IgD-negative memory B cell (primary cell): ENCODE measurements at regions not wholly inside any gene's neighbourhood (a gene's known extent, or its start where the extent isn't known, plus 50 kb on each side); places are given as distances from the start of the nearest gene placed in this dataset.
A peak's percentile ranks its signal among the peaks of the same experiment; 100 is the strongest.

Experiments
- H3K27ac Mint-ChIP-seq, 3 donors: one replicate each; pipeline ENCODE4 v1.8.0; 2020 to 2022; ENCODE audit warnings: mild to moderate bottlenecking in 3 of 3, mixed read lengths in 3 of 3, moderate library complexity in 1 of 3
- H3K27me3 Mint-ChIP-seq: one replicate; pipeline ENCODE4 v1.8.0; 2021; ENCODE audit warnings: mixed read lengths
- H3K36me3 Mint-ChIP-seq: one replicate; pipeline ENCODE4 v1.8.0; 2020; ENCODE audit warnings: mild to moderate bottlenecking, mixed read lengths
- H3K4me1 Mint-ChIP-seq, 3 donors: one replicate each; pipeline ENCODE4 v1.8.0; 2020 to 2022; ENCODE audit warnings: mixed read lengths in 3 of 3, mild to moderate bottlenecking in 1 of 3
- H3K4me3 Mint-ChIP-seq, 4 donors: one replicate each; pipeline ENCODE4 v1.8.0; 2020 to 2022; ENCODE audit warnings: mild to moderate bottlenecking in 4 of 4, mixed read lengths in 4 of 4, moderate library complexity in 3 of 4
- H3K9me3 Mint-ChIP-seq, 3 donors: one replicate each; pipeline ENCODE4 v1.8.0; 2020 to 2021; ENCODE audit warnings: mixed read lengths in 3 of 3, mild to moderate bottlenecking in 1 of 3

DNA sequence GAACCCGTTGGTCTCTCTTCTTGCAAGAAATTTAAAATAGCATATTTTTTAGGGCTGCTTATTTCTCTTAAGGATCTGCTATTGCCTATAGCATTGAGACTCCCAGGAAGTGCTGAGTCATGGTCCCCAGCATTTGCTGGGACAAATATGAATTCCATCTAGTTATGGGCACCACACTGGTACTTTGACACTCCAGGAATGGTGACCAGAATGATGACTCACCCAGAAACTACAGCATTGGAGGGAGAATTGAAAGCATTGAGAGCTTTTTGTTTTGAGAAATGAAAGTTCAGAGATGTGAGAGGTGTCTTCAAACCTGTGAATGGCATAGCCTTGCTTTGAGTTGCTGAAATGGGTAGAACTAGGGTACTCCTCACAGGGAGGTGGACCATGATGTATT lies 699.7 kb downstream of the DHX35 start:
- H3K4me3 Mint-ChIP-seq = no peak overlapping the region
- H3K27ac Mint-ChIP-seq = no peak overlapping the region
- H3K9me3 Mint-ChIP-seq = no peaks in the 10 kb centered on the region
- peaks cover 8% of the 10 kb centered on the region for H3K27me3 Mint-ChIP-seq
- H3K4me1 Mint-ChIP-seq = peaks cover 1 to 8% (median 5%) of the 10 kb centered on the region in 3 donors
- no peaks in the 10 kb centered on the region for H3K36me3 Mint-ChIP-seq

DNA sequence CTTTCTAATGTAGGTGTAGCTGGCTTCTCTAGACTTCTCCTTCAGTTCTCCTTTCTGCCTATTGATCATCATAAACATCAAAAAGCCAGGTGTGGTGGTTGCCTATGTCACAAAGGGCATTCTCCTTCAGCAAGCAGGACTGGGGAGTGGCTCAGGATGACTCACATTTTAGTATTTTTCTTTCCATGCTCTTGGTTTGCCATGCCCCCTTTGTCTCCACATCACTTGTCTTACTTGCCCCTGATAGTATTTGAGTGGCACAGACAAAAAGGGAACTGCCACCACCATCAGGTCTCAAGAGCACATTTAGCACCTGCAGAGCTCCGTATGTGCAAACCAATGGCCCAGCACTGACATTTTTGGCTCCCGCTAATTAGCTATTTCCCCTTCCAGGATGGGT lies 698.8 kb downstream of the DHX35 start:
- peaks cover 3 to 6% (median 5%) of the 10 kb centered on the region in 3 donors for H3K4me1 Mint-ChIP-seq
- H3K9me3 Mint-ChIP-seq = no peaks in the 10 kb centered on the region
- peak overlapping the region in 1 of 3 donors; percentile 36 for H3K27ac Mint-ChIP-seq
- H3K36me3 Mint-ChIP-seq = no peaks in the 10 kb centered on the region
- H3K27me3 Mint-ChIP-seq = peaks cover 2% of the 10 kb centered on the region
- H3K4me3 Mint-ChIP-seq = no peak overlapping the region

GRCh38 chr20:39660226-39660625 lies 698.1 kb downstream of the DHX35 start:
- Mint-ChIP-seq H3K27me3 (peaks cover 4% of the 10 kb centered on the region), H3K4me1 (peaks cover 3 to 6% (median 5%) of the 10 kb centered on the region in 3 donors), H3K9me3 (no peaks in the 10 kb centered on the region), H3K4me3 (no peak overlapping the region), H3K27ac (no peak overlapping the region), H3K36me3 (no peaks in the 10 kb centered on the region)

DNA sequence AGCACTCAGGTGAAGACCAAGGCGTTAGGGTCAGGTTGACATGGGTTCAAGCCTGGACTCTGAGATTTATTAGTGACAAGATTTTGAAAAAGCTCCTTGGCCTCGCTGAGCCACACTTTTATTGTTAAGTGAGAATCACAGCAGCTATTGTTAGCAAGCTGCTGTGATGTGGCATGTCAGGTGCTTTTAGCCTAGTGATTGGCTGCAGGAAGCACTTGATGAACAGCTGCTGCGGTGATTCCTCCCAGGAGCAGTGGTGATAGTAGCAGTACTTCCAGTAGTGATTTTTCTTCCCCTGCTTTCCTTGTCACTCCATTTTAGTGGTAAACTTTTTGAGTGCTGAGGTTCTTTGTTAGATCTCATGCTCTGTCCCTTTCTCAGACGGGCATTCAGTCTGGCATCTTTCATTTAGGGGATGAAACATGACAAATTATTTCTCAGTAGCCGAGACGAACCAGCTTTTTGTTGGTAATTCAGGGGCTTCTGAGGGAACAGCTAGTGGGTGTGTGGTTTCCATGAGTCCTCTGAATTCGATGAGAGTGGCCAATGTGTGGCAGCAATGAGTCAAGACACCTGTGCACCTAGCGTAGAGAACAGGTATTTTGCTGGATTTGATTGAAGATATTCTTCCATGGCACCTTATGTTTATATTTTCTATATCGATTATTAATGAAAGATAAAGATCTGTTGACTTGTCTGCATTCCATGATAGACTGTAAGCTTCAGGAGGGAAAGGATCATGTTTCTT lies 696.7 kb downstream of the DHX35 start:
- Mint-ChIP-seq H3K27ac (no peak overlapping the region), H3K27me3 (peaks cover 4% of the 10 kb centered on the region), H3K36me3 (no peaks in the 10 kb centered on the region), H3K4me3 (no peak overlapping the region), H3K9me3 (no peaks in the 10 kb centered on the region), H3K4me1 (peaks cover 3 to 6% (median 5%) of the 10 kb centered on the region in 3 donors)

- Mint-ChIP-seq H3K9me3 (no peaks in the 10 kb centered on the region), H3K4me3 (no peak overlapping the region), H3K27me3 (peaks cover 11% of the 10 kb centered on the region), H3K4me1 (peaks cover 0 to 2% (median 0%) of the 10 kb centered on the region in 3 donors), H3K36me3 (no peaks in the 10 kb centered on the region), H3K27ac (no peak overlapping the region)
Observed at GRCh38 chr20:39654171-39654570, 692.0 kb downstream of the DHX35 start.

DNA sequence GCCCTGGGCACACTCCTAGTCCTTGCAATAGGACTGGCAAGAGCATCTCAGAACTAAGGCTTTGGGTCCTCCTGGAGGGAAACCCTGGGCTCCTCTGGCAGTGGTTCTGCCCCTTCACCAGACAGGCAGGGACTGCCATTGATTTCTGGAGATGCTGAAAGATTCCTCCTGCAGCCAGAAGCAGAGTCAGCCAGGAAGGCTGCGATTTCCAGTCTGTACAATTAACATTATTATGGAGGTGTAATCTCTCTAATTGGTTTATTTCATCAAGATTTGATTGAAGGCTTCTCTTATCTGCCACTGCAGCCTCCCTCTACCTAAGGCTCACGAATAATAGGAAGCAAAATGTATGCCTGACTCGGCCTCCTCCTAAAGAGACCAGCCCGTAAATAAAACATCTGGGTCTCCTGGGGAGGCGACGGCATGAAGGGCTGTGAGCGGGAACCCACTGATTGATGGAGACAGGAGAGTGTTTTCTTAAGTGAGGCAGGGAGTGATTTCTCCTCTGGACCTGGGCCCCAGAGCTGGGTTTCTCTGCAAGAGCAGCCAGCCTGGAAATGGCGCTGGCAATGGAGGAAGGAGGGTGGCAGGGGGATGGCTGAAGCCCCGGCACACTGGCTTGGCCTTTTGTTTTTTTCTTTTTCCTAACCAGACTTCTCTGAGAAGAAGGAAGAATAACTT lies 689.6 kb downstream of the DHX35 start:
- Mint-ChIP-seq H3K36me3 (no peaks in the 10 kb centered on the region), H3K4me1 (peaks cover 0 to 2% (median 0%) of the 10 kb centered on the region in 3 donors), H3K27me3 (peaks cover 11% of the 10 kb centered on the region), H3K4me3 (no peak overlapping the region), H3K9me3 (no peaks in the 10 kb centered on the region), H3K27ac (no peak overlapping the region)

DNA sequence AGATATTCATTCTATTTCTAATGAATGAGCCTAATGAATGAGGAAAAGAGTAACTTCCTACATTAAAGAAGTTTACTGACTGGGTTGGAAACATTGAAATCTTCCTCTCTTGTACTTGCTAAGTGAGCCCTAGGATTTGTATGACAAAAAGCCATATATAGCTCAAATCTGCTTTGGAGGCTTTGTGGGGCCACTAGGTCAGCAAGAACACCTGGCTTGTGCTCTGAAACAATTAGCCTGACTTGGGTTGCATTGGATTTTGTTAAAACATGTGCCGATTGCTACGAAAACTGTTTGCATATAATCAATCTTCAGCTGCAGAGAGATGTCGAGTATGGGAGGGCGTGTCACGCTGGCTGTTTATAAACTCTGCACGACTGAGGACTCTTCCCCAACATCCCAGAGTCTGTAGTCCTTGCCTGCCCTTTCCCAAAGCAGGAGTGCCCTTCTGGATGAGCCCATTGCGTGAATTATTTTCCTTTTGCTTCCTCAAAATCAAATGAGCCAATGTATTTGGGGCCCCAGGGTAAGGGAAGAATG lies 684.8 kb downstream of the DHX35 start:
- H3K9me3 Mint-ChIP-seq = no peaks in the 10 kb centered on the region
- no peaks in the 10 kb centered on the region for H3K4me1 Mint-ChIP-seq
- no peaks in the 10 kb centered on the region for H3K36me3 Mint-ChIP-seq
- H3K27me3 Mint-ChIP-seq = peaks cover 10% of the 10 kb centered on the region
- H3K27ac Mint-ChIP-seq = no peak overlapping the region
- no peak overlapping the region for H3K4me3 Mint-ChIP-seq

DNA sequence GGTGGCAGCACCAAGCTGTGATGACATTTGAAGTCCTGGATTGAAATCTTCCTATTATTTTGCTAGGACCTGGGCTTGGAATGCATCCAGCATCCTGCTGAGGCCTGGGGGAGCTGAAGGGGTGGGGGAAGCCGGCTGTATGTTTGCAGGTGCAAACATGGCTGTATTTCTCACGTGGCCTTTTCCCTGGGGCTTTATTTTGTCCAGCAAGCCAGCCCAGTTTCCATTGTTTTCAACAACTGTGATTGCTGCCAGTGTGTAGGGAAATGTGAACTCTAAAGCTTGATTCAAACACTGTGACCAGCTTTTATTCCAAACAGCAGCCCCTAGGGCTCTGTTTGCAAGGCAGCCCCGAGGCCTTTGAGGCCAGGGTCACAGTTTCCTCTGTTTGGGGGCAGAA lies 683.0 kb downstream of the DHX35 start:
- Mint-ChIP-seq H3K36me3 (no peaks in the 10 kb centered on the region), H3K9me3 (no peaks in the 10 kb centered on the region), H3K4me3 (no peak overlapping the region), H3K27ac (no peak overlapping the region), H3K4me1 (no peaks in the 10 kb centered on the region), H3K27me3 (peaks cover 7% of the 10 kb centered on the region)

DNA sequence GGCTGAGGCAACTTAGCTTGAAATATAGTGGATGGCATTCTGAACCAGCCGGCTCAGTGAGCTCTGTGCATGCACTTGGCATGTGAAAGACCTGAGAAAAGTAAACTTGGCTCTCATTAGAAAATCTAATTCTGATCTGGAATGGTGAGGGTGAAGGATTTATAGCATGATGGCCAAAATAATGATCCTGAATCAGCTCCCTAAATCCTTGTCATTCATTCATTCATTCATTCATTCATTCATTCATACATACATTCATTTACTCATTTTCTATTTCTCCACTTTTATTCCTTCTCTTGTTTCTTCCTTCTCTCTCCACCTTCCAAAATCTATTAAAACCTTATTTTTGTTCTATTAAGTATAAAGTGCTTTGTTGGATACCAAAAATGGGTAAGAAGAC lies 681.1 kb downstream of the DHX35 start:
- no peaks in the 10 kb centered on the region for H3K36me3 Mint-ChIP-seq
- H3K27ac Mint-ChIP-seq = no peak overlapping the region
- H3K4me3 Mint-ChIP-seq = no peak overlapping the region
- H3K27me3 Mint-ChIP-seq = peaks cover 4% of the 10 kb centered on the region
- H3K9me3 Mint-ChIP-seq = no peaks in the 10 kb centered on the region
- no peaks in the 10 kb centered on the region for H3K4me1 Mint-ChIP-seq

GRCh38 chr20:39641423-39641822 lies 679.3 kb downstream of the DHX35 start:
- no peaks in the 10 kb centered on the region for H3K9me3 Mint-ChIP-seq
- no peak overlapping the region for H3K27ac Mint-ChIP-seq
- H3K4me3 Mint-ChIP-seq = no peak overlapping the region
- H3K27me3 Mint-ChIP-seq = peaks cover 4% of the 10 kb centered on the region
- H3K4me1 Mint-ChIP-seq = no peaks in the 10 kb centered on the region
- H3K36me3 Mint-ChIP-seq = no peaks in the 10 kb centered on the region

- Mint-ChIP-seq H3K4me1 (no peaks in the 10 kb centered on the region), H3K36me3 (no peaks in the 10 kb centered on the region), H3K4me3 (no peak overlapping the region), H3K27me3 (peaks cover 4% of the 10 kb centered on the region), H3K27ac (no peak overlapping the region), H3K9me3 (no peaks in the 10 kb centered on the region)
Observed at GRCh38 chr20:39640147-39640546, 678.0 kb downstream of the DHX35 start.

DNA sequence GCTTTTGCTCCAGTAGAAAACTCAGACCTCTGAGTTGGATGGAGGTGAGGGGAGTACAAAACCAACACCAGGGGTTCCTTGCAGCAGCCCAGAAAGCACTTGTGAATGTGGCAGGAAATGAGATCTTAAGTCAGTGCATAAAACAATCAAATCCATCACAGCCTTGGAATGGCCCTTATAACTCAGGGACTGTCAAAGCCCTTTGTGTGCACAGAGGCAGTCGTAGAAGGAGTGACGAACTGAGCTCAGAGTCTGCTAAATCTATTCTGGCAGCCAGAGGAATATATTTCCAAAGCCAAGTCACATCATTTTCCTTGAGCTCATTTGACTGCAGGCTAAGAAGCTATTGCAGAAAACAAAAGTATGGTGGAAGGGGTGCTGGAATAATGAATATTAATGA lies 676.6 kb downstream of the DHX35 start:
- Mint-ChIP-seq H3K27ac (no peak overlapping the region), H3K4me3 (no peak overlapping the region), H3K4me1 (no peaks in the 10 kb centered on the region), H3K36me3 (no peaks in the 10 kb centered on the region), H3K9me3 (no peaks in the 10 kb centered on the region), H3K27me3 (no peaks in the 10 kb centered on the region)

DNA sequence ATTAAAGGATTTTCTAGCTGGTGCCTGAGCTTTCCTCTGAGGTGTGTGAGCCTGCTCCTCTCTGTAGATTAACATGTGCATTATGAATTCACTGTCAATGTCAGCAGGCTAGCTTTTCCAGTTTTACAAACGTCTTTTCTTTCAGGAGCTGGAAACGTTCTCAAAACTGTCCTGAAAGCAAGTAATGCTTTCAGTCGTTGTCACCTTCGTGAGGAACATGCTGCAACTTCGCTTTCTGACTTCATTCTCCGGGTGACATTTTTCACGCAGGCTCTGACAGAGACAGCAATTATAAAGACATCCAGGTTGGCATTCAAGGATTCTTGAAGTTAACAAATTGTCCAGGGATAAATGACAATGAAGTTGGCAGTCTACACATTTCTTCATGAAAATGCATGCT lies 671.5 kb downstream of the DHX35 start:
- no peak overlapping the region for H3K27ac Mint-ChIP-seq
- no peaks in the 10 kb centered on the region for H3K4me1 Mint-ChIP-seq
- H3K27me3 Mint-ChIP-seq = peaks cover 3% of the 10 kb centered on the region
- no peaks in the 10 kb centered on the region for H3K36me3 Mint-ChIP-seq
- no peaks in the 10 kb centered on the region for H3K9me3 Mint-ChIP-seq
- H3K4me3 Mint-ChIP-seq = no peak overlapping the region

DNA sequence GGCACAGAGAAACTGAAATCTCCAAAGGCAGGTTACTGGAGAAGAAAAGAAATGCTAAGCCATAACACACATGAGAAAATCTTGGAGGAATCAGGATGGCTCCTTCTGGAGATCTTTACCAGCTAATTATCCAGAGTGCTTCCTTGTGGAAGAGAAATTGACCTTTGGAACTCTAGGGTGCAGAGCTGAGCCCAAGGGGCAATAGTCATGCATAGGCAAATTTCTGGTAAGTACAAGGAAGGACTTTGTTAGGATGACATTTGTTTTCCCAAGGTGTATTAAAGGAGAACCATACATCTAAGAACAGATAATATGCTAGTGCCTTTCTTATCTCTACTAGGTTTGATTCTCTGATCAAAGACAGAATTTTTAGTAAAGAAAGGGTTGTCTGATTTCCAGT lies 670.6 kb downstream of the DHX35 start:
- no peaks in the 10 kb centered on the region for H3K4me1 Mint-ChIP-seq
- no peaks in the 10 kb centered on the region for H3K36me3 Mint-ChIP-seq
- H3K9me3 Mint-ChIP-seq = no peaks in the 10 kb centered on the region
- H3K27ac Mint-ChIP-seq = no peak overlapping the region
- H3K4me3 Mint-ChIP-seq = no peak overlapping the region
- H3K27me3 Mint-ChIP-seq = peaks cover 3% of the 10 kb centered on the region

DNA sequence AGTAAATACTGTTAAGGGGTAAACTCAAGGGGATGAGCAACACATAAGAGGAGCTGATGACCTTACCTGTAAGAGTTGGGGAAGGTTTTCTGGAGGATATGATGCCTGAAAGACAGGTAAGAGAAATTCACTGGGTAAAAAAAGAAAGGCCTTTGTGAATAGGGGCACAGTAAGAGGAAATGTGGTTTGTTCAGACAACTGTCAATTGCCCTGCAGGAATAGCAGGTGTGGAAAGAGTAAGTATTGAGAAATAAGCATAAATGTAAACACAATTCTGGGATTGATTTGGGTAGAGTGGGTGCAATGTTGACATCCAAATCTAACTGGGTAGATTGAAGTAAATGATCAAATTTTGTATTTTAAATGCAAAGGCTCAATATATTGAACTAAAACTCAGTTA lies 670.0 kb downstream of the DHX35 start:
- Mint-ChIP-seq H3K4me1 (no peaks in the 10 kb centered on the region), H3K27me3 (peaks cover 3% of the 10 kb centered on the region), H3K36me3 (no peaks in the 10 kb centered on the region), H3K9me3 (no peaks in the 10 kb centered on the region), H3K4me3 (no peak overlapping the region), H3K27ac (no peak overlapping the region)

GRCh38 chr20:39631557-39631956 lies 669.4 kb downstream of the DHX35 start:
- Mint-ChIP-seq H3K9me3 (no peaks in the 10 kb centered on the region), H3K4me1 (no peaks in the 10 kb centered on the region), H3K27me3 (peaks cover 3% of the 10 kb centered on the region), H3K36me3 (no peaks in the 10 kb centered on the region), H3K4me3 (no peak overlapping the region), H3K27ac (no peak overlapping the region)
